GM12864 (cell line): ENCODE measurements at regions not wholly inside any gene's neighbourhood (a gene's known extent, or its start where the extent isn't known, plus 50 kb on each side); places are given as distances from the start of the nearest gene placed in this dataset.

Experiments used
- DNase-seq: peaks from one replicate; pipeline ENCODE4 v3.0.0-alpha.2; 2011; ENCODE audit warnings: low read depth
- H3K4me3 ChIP-seq: 2 replicates; pipeline ENCODE4 v1.5.1; 2011; ENCODE audit warnings: mild to moderate bottlenecking, low read depth, low read length, control low read depth
- TF ChIP-seq, protein P1 (sequence below): IDR thresholded peaks from 2 replicates; pipeline ENCODE4 v1.5.1; 2011; ENCODE audit warnings: low read depth, mild to moderate bottlenecking, moderate library complexity, low read length, control low read depth, inconsistent platforms; ENCODE audit errors: missing control alignments

DNA sequence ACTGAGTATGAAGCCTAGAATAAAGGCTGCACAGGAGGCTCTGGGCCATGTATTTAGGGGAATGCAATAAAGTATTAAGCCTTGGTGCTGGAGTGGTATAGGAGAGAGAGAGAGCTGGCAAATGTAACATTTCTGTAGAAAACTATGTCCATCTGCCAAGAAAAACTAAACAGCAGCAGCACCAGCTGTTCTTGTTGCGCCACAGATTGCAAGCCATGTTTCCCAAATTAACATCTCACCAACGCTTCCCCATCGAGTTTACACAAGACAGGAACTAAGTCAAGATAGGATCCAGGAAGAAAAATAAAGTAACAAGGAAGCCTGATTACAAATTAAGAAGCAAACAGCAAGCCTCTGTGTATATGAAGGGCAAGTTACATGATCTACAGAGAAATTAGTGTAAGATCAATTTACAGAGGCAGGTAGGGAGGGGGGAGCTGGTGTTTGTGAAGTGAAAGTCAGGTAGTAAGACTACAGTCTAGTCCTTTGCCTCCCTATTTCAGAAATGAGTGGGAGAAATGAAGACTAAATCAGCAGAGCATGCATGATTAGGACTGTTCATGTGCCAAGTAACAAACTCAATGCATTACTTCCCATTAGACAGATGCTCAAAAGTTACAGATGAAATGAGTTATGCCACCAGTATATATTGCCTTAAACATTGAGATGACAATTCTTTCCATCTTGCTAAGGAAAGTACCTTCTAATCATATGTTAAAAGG, 900.5 kb downstream of the EPHA3 start:
- DNase-seq: no peak
- no peak overlapping the region for H3K4me3 ChIP-seq
- TF ChIP-seq, protein P1, sequence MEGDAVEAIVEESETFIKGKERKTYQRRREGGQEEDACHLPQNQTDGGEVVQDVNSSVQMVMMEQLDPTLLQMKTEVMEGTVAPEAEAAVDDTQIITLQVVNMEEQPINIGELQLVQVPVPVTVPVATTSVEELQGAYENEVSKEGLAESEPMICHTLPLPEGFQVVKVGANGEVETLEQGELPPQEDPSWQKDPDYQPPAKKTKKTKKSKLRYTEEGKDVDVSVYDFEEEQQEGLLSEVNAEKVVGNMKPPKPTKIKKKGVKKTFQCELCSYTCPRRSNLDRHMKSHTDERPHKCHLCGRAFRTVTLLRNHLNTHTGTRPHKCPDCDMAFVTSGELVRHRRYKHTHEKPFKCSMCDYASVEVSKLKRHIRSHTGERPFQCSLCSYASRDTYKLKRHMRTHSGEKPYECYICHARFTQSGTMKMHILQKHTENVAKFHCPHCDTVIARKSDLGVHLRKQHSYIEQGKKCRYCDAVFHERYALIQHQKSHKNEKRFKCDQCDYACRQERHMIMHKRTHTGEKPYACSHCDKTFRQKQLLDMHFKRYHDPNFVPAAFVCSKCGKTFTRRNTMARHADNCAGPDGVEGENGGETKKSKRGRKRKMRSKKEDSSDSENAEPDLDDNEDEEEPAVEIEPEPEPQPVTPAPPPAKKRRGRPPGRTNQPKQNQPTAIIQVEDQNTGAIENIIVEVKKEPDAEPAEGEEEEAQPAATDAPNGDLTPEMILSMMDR: no peak

DNA sequence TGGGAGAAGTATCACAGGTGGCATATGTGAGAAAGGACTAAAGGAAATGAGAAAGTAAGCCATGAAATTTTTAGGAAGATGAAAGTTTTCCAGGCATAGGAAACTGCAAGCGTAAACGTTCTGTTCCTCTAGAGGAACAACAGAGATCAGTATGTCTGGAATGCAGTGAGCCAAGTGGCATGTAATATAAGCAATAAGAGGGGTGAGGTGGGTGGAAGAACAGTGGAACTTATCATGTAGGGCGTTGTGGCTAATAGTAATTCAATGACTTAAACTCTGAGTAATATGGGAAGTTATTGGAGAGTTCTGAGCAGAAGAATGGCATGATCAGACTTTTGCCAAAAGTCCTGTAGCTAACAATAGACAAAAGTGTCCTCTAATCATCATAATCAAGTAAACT, 902.9 kb downstream of the EPHA3 start:
- TF ChIP-seq, protein P1: no peak
- DNase-seq: no peak
- H3K4me3 ChIP-seq: no peak overlapping the region

DNA sequence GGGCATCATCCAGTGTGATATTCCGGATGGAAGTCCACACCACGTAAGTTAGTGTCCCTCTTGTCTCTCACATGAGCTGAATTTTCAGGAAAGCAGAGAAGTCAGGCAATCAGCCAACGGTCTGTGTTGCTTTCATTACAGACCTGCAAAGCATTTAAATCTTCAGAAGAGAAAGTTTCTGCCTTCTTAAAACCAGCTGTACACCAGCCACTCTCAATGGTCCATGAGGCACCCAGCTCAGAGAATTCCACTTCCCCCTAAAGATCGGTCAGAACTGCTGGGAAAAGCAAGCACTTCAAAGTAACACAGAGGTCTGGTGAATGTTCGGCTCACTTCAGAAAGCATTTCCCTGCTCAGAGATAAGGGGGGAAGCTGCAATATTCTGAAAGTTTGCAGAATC, 903.7 kb downstream of the EPHA3 start:
- no peak overlapping the region for H3K4me3 ChIP-seq
- TF ChIP-seq, protein P1: no peak
- DNase-seq: no peak

DNA sequence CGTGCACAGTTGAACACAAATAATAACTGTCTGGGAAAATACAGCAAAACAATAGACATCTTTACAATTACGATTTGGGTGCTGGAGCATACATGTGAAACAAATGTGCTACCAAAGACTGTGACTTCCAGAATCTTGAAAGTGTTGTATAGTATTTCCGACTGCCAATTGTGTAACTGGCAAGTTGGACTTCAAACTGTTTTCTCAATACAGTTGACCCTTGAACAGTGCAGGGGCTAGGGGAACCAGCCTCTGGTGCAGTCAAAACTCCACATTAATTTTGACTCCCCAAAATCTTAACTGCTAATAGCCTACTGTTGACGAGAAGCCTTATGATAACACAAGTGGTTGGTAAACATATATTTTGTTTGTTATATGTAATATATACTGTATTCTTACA, 904.2 kb downstream of the EPHA3 start:
- TF ChIP-seq, protein P1: no peak
- DNase-seq: no peak
- H3K4me3 ChIP-seq: no peak overlapping the region

DNA sequence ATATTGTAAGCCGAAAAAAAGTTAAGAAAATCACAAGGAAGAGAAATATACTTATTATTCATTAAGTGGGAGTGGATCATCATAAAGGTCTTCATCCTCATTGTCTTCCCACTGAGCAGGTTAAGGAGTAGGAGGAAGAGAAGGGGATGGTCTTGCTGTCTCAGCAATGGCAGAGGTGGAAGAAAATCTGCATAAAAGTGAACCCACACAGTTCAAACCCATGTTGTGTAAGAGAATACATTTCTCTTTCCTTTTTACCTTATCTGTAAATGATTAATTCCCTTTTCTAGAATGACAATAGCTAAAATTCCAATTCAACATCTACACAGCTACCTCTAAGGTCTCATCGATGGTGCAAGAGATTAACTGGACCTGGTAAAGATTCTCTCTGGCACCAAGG, 904.6 kb downstream of the EPHA3 start:
- H3K4me3 ChIP-seq: no peak overlapping the region
- DNase-seq: no peak
- TF ChIP-seq, protein P1: no peak

DNA sequence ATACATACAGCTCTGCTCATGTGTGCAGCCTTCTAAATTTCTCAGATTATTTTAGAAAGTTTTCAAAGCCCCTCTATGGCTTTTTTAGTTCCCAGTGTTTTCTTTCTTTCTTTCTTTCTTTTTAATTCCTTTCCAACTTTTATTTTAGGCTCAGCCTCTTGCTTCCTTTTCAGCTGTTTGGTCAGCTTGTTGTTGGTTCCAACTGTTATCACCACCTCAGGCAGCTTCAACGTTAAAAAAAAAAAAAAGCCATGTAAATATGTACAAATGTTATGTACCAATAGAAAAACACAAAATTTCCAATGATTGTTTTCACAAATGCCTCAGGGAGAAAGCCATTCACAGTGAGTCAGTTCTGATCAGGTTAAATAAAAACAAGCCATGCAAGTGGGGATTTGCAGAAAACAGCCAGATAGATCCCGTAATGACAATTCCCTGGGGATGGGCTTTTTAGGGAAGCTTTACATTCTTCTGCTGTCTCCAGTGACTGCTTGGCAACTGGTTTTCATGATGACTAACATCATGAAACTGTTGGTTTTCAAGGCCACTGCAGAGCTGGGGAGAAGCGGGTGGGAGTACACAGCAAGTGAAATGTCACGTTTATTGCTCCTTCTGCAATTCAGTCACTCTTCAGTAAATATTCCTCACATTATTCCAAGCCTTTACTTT, 908.4 kb downstream of the EPHA3 start:
- H3K4me3 ChIP-seq: no peak overlapping the region
- TF ChIP-seq, protein P1: no peak
- no peak for DNase-seq

DNA sequence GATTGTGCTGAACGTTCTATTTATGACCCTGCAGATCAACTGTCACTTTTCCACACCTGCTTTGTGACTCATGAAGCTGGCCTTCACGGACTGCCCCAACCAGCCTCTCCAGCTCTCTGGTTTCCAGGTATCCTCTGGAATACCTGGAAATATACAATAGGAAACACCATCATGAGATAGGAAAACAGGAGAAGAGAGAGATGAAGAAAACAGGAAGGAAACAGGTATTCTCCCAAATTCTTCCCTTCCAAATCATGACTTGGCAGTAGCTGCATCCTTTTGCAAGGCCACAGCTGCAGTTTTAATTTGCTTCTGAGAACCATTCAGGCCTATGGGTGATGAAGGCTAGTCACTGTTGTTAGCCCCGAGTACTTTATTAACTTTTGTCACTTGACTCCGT, 909.1 kb downstream of the EPHA3 start:
- no peak for DNase-seq
- TF ChIP-seq, protein P1: no peak
- H3K4me3 ChIP-seq: no peak overlapping the region
